ENCODE measurements at regions not wholly inside any gene's neighbourhood (a gene's known extent, or its start where the extent isn't known, plus 50 kb on each side); places are given as distances from the start of the nearest gene placed in this dataset.

DNA sequence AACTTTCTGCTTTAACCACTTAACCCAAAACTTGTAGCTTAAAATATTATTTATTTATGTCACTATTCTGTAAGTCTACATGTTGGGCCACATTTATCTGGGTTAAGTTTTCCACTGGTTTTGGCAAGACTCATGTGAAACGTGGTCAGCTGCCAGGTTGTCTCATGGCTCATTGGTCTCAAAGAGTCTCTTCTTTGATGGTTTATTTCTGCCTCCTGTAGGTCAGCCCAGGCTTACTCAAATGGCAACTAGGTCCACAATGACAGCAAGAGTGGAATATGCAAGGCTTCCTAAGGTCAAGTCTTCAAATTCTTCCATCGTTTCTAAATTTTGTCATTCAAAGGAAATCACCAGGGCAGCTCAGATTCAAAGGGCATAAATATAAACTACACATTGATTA lies 828.7 kb downstream of the PCDH7 start:
- intact Hi-C loops (cut with micrococcal nuclease; ENCODE audit: unreplicated experiment) (no loop called here), in situ Hi-C loops (cut with HindIII; ENCODE audit: low pct_unique_long_range_greater_than_20kb, low sequenced_read_pairs) (no loop called here)
- POLR2A ChIA-PET = no interaction called here
- CTCF ChIA-PET = no interaction called here
- H3K27ac ChIP-seq (ENCODE audit: low read length) = no peak overlapping the region
- BruUV-seq (replicated peaks) = no TSS peak
- no peak for DNase-seq (ENCODE audit: low read depth, low spot score)
- H3K27me3 ChIP-seq (ENCODE audit: control insufficient read depth, insufficient read depth, low read length) = no peaks in the 10 kb centered on the region
- no peak overlapping the region for H3K4me3 ChIP-seq (ENCODE audit: low read depth in 2 of 2, low read length in 2 of 2)
- no peak for ATAC-seq
- no peaks in the 10 kb centered on the region for H3K36me3 ChIP-seq (ENCODE audit: control insufficient read depth, insufficient read depth, low read length)
- H3K9me3 ChIP-seq (ENCODE audit: control insufficient read depth, insufficient read depth, low read depth, low read length) = no peaks in the 10 kb centered on the region
- TF ChIP-seq, protein P1, sequence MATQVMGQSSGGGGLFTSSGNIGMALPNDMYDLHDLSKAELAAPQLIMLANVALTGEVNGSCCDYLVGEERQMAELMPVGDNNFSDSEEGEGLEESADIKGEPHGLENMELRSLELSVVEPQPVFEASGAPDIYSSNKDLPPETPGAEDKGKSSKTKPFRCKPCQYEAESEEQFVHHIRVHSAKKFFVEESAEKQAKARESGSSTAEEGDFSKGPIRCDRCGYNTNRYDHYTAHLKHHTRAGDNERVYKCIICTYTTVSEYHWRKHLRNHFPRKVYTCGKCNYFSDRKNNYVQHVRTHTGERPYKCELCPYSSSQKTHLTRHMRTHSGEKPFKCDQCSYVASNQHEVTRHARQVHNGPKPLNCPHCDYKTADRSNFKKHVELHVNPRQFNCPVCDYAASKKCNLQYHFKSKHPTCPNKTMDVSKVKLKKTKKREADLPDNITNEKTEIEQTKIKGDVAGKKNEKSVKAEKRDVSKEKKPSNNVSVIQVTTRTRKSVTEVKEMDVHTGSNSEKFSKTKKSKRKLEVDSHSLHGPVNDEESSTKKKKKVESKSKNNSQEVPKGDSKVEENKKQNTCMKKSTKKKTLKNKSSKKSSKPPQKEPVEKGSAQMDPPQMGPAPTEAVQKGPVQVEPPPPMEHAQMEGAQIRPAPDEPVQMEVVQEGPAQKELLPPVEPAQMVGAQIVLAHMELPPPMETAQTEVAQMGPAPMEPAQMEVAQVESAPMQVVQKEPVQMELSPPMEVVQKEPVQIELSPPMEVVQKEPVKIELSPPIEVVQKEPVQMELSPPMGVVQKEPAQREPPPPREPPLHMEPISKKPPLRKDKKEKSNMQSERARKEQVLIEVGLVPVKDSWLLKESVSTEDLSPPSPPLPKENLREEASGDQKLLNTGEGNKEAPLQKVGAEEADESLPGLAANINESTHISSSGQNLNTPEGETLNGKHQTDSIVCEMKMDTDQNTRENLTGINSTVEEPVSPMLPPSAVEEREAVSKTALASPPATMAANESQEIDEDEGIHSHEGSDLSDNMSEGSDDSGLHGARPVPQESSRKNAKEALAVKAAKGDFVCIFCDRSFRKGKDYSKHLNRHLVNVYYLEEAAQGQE (IDR thresholded peaks at IDR 0.05; ENCODE audit: insufficient read depth in 1 of 2, low read depth in 2 of 2, low read length in 1 of 2) = no peak
- TF ChIP-seq POLR2AphosphoS5 (IDR thresholded peaks at IDR 0.05; ENCODE audit: low read depth, low read length) = no peak
- no peak for TF ChIP-seq SIN3A (IDR thresholded peaks at IDR 0.05; ENCODE audit: borderline replicate concordance, insufficient read depth, low read depth, low read length)
- no peak for TF ChIP-seq TCF7L2 (IDR thresholded peaks at IDR 0.05; ENCODE audit: low read depth, low read length)
- TF ChIP-seq, protein P2, sequence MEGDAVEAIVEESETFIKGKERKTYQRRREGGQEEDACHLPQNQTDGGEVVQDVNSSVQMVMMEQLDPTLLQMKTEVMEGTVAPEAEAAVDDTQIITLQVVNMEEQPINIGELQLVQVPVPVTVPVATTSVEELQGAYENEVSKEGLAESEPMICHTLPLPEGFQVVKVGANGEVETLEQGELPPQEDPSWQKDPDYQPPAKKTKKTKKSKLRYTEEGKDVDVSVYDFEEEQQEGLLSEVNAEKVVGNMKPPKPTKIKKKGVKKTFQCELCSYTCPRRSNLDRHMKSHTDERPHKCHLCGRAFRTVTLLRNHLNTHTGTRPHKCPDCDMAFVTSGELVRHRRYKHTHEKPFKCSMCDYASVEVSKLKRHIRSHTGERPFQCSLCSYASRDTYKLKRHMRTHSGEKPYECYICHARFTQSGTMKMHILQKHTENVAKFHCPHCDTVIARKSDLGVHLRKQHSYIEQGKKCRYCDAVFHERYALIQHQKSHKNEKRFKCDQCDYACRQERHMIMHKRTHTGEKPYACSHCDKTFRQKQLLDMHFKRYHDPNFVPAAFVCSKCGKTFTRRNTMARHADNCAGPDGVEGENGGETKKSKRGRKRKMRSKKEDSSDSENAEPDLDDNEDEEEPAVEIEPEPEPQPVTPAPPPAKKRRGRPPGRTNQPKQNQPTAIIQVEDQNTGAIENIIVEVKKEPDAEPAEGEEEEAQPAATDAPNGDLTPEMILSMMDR (IDR thresholded peaks at IDR 0.05) = no peak
- no peaks in the 10 kb centered on the region for H3K4me1 ChIP-seq (ENCODE audit: control insufficient read depth, insufficient read depth, low read length)

DNA sequence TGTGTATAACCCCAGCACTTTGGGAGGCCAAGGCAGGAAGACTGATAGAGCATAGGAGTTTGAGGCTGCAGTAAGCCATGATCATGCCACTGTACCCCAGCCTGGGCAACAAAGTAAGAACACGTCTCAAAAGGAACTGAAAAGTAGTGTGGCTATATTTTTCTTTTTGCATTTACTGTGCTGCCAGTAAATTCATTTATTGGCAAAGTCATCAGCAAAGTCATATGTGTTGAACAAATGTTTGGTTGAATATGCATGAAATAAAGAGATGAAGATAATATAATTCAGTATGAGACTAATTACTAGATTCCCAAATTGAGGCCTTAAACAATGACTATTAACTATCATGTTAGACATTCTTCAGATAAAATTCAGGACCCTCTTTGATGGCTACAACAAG lies 829.1 kb downstream of the PCDH7 start:
- no peaks in the 10 kb centered on the region for H3K9me3 ChIP-seq (ENCODE audit: control insufficient read depth, insufficient read depth, low read depth, low read length)
- CTCF ChIA-PET = no interaction called here
- H3K4me3 ChIP-seq (ENCODE audit: low read depth in 2 of 2, low read length in 2 of 2) = no peak overlapping the region
- in situ Hi-C loops (cut with HindIII; ENCODE audit: low pct_unique_long_range_greater_than_20kb, low sequenced_read_pairs) (no loop called here), intact Hi-C loops (cut with micrococcal nuclease; ENCODE audit: unreplicated experiment) (no loop called here)
- BruUV-seq (replicated peaks) = no TSS peak
- no peak overlapping the region for H3K27ac ChIP-seq (ENCODE audit: low read length)
- DNase-seq (ENCODE audit: low read depth, low spot score) (no peak), ATAC-seq (no peak)
- TF ChIP-seq, protein P1 (IDR thresholded peaks at IDR 0.05; ENCODE audit: insufficient read depth in 1 of 2, low read depth in 2 of 2, low read length in 1 of 2) = no peak
- TF ChIP-seq TCF7L2 (IDR thresholded peaks at IDR 0.05; ENCODE audit: low read depth, low read length) (no peak), POLR2AphosphoS5 (IDR thresholded peaks at IDR 0.05; ENCODE audit: low read depth, low read length) (no peak), SIN3A (IDR thresholded peaks at IDR 0.05; ENCODE audit: borderline replicate concordance, insufficient read depth, low read depth, low read length) (no peak)
- TF ChIP-seq, protein P2 (IDR thresholded peaks at IDR 0.05) = no peak
- no peaks in the 10 kb centered on the region for H3K36me3 ChIP-seq (ENCODE audit: control insufficient read depth, insufficient read depth, low read length)
- H3K4me1 ChIP-seq (ENCODE audit: control insufficient read depth, insufficient read depth, low read length) = no peaks in the 10 kb centered on the region
- H3K27me3 ChIP-seq (ENCODE audit: control insufficient read depth, insufficient read depth, low read length) = no peaks in the 10 kb centered on the region
- POLR2A ChIA-PET = no interaction called here

Measured in Panc1 (cell line).